ENCODE measurements at regions not wholly inside any gene's neighbourhood (a gene's known extent, or its start where the extent isn't known, plus 50 kb on each side); places are given as distances from the start of the nearest gene placed in this dataset.
A peak's percentile ranks its signal among the peaks of the same experiment; 100 is the strongest.

GRCh38 chr14:30214461-30215090, 286.9 kb upstream of the PRKD1 start:
- TF ChIP-seq POLR2A (IDR thresholded peaks at IDR 0.05) (no peak), CTCF (IDR thresholded peaks at IDR 0.05) (peak in 1 of 3 donors; percentile 32)
- no peak overlapping the region for H3K4me3 ChIP-seq (ENCODE audit: low read depth, poor library complexity, severe bottlenecking)
- no peak for DNase-seq (ENCODE audit: low spot score in 2 of 2)
- intact Hi-C loops (cut with DNase I; ENCODE audit: low total_unique reads), result loop anchor here (5.0 kb wide), 2 partner anchors 667 to 1462 kb away; no protein-coding TSS in a partner anchor
- WGBS, 2 donors, result 0 to 1% methylated on average over 2 of the region's 2 CpGs

GRCh38 chr14:30218907-30219306, 291.3 kb upstream of the PRKD1 start:
- H3K4me3 ChIP-seq (ENCODE audit: low read depth, poor library complexity, severe bottlenecking), result no peak overlapping the region
- intact Hi-C loops (cut with DNase I; ENCODE audit: low total_unique reads), result loop anchor here (5.0 kb wide), 1 partner anchor 672 kb away; no protein-coding TSS in a partner anchor
- TF ChIP-seq POLR2A (IDR thresholded peaks at IDR 0.05) (no peak), CTCF (IDR thresholded peaks at IDR 0.05) (no peak)
- DNase-seq (ENCODE audit: low spot score in 2 of 2), result no peak
- WGBS, 2 donors, result 93 to 96% methylated on average over 5 of the region's 5 CpGs

- intact Hi-C loops (cut with DNase I; ENCODE audit: low total_unique reads), result no loop called here
- TF ChIP-seq CTCF (IDR thresholded peaks at IDR 0.05) (no peak), POLR2A (IDR thresholded peaks at IDR 0.05) (no peak)
- H3K4me3 ChIP-seq (ENCODE audit: low read depth, poor library complexity, severe bottlenecking), result no peak overlapping the region
- no peak for DNase-seq (ENCODE audit: low spot score in 2 of 2)
- WGBS, 2 donors, result 35 to 42% methylated on average over 7 of the region's 7 CpGs
Observed at GRCh38 chr14:30221546-30221945, 293.9 kb upstream of the PRKD1 start.

- 36 to 49% methylated on average over 2 of the region's 2 CpGs for WGBS, 2 donors
Observed at GRCh38 chr14:30223385-30223785, 295.7 kb upstream of the PRKD1 start.

GRCh38 chr14:30223966-30224365, 296.3 kb upstream of the PRKD1 start:
- DNase-seq (ENCODE audit: low spot score in 2 of 2), result no peak
- H3K4me3 ChIP-seq (ENCODE audit: low read depth, poor library complexity, severe bottlenecking), result no peak overlapping the region
- intact Hi-C loops (cut with DNase I; ENCODE audit: low total_unique reads), result no loop called here
- WGBS, 2 donors, result 42 to 47% methylated on average over 3 of the region's 3 CpGs
- no peak for TF ChIP-seq POLR2A (IDR thresholded peaks at IDR 0.05)
- no peak for TF ChIP-seq CTCF (IDR thresholded peaks at IDR 0.05)

More at GRCh38 chr14:30223385-30223785, 295.7 kb upstream of the PRKD1 start:
- intact Hi-C loops (cut with DNase I; ENCODE audit: low total_unique reads), result no loop called here
- DNase-seq (ENCODE audit: low spot score in 2 of 2), result peak; percentile 68 to 87
- H3K4me3 ChIP-seq (ENCODE audit: low read depth, poor library complexity, severe bottlenecking), result no peak overlapping the region
- TF ChIP-seq POLR2A (IDR thresholded peaks at IDR 0.05), result no peak
- TF ChIP-seq CTCF (IDR thresholded peaks at IDR 0.05), result no peak

GRCh38 chr14:30225176-30225575, 297.5 kb upstream of the PRKD1 start:
- intact Hi-C loops (cut with DNase I; ENCODE audit: low total_unique reads), result no loop called here
- no peak for TF ChIP-seq CTCF (IDR thresholded peaks at IDR 0.05)
- TF ChIP-seq POLR2A (IDR thresholded peaks at IDR 0.05), result no peak
- H3K4me3 ChIP-seq (ENCODE audit: low read depth, poor library complexity, severe bottlenecking), result no peak overlapping the region
- peak in 1 of 2 donors; percentile 46 for DNase-seq (ENCODE audit: low spot score in 2 of 2)
- 59 to 85% methylated on average over 1 of the region's 1 CpG for WGBS, 2 donors

Measured in lower leg skin (tissue), 4 donors.